Panc1 (cell line): ENCODE measurements at regions not wholly inside any gene's neighbourhood (a gene's known extent, or its start where the extent isn't known, plus 50 kb on each side); places are given as distances from the start of the nearest gene placed in this dataset.

ENCODE experiments used
- CTCF ChIP-seq: fragments of 450-650 bp; IDR thresholded peaks from 2 replicates; pipeline ENCODE4 v1.5.1; 2017; ENCODE audit warnings: mild to moderate bottlenecking
- SIN3A ChIP-seq: IDR thresholded peaks from 2 replicates; pipeline ENCODE4 v1.6.1; 2012; ENCODE audit warnings: low read depth, mild to moderate bottlenecking, low read length, moderate library complexity, borderline replicate concordance; ENCODE audit not compliant: insufficient read depth

- no peak for TF ChIP-seq CTCF
- TF ChIP-seq SIN3A: no peak
Measured at GRCh38 chr9:73230251-73230650, 78.6 kb downstream of the ANXA1 start.
